PC-9 (cell line): ENCODE measurements at regions not wholly inside any gene's neighbourhood (a gene's known extent, or its start where the extent isn't known, plus 50 kb on each side); places are given as distances from the start of the nearest gene placed in this dataset.

Source experiments
- BruUV-seq: library from RNA; stranded (reverse); fragments of 400-500 nt; replicated peaks from 2 replicates; lab custom pipeline; 2021; lab: Mats Ljungman, UMichigan
- CTCF ChIA-PET: fragments of 300-600 bp; sonication (Branson Sonifier 250); formaldehyde crosslinking; loops from one replicate; lab custom pipeline; 2022; ENCODE audit warnings: antibody characterized with exemption; lab: Charles Lee
- POLR2A ChIA-PET: fragments of 300-600 bp; sonication (Branson Sonifier 250); formaldehyde crosslinking; loops from one replicate; lab custom pipeline; 2022; ENCODE audit warnings: antibody characterized with exemption; ENCODE audit not compliant: unreplicated experiment; lab: Charles Lee
- DNase-seq, 2 experiments: peaks; one replicate each; pipeline versions ENCODE4 v3.0.0 to v3.0.0-alpha.2; 2015 to 2022; ENCODE audit warnings: mixed read lengths in 1 of 2
- H2AFZ ChIP-seq: fragments of 200-600 bp; sonication (generic); 2 replicates; pipeline ENCODE4 v1.8.1; 2017; ENCODE audit warnings: antibody characterized with exemption
- H3F3A ChIP-seq: fragments of 200-600 bp; sonication (generic); 2 replicates; pipeline ENCODE4 v1.8.1; 2017; ENCODE audit warnings: antibody characterized with exemption, mild to moderate bottlenecking, low read depth; ENCODE audit not compliant: insufficient read depth
- H3K27ac ChIP-seq: fragments of 200-600 bp; sonication (generic); 2 replicates; pipeline ENCODE4 v1.6.1; 2016; ENCODE audit warnings: mixed run types
- H3K27me3 ChIP-seq: fragments of 200-600 bp; sonication (generic); 2 replicates; pipeline ENCODE4 v1.6.1; 2016; ENCODE audit warnings: low read depth, mixed run types; ENCODE audit not compliant: insufficient read depth
- H3K36me3 ChIP-seq: fragments of 200-600 bp; sonication (generic); 2 replicates; pipeline ENCODE4 v1.6.1; 2016; ENCODE audit warnings: low read depth, mixed run types
- H3K4me1 ChIP-seq: fragments of 200-600 bp; sonication (generic); replicated peaks from 2 replicates; pipeline ENCODE4 v1.6.1; 2016; ENCODE audit warnings: mixed run types; ENCODE audit not compliant: insufficient read depth
- H3K4me2 ChIP-seq: fragments of 200-600 bp; sonication (generic); 2 replicates; pipeline ENCODE4 v1.6.1; 2017; ENCODE audit warnings: mixed run types
- H3K4me3 ChIP-seq: fragments of 200-600 bp; sonication (generic); 2 replicates; pipeline ENCODE4 v1.6.1; 2016; ENCODE audit warnings: mixed run types
- H3K79me2 ChIP-seq: fragments of 200-600 bp; sonication (generic); 2 replicates; pipeline ENCODE4 v1.6.1; 2017; ENCODE audit warnings: low read depth, mixed run types
- H3K9me2 ChIP-seq: fragments of 200-600 bp; sonication (generic); 2 replicates; pipeline ENCODE4 v1.8.1; 2017; ENCODE audit warnings: mild to moderate bottlenecking; ENCODE audit not compliant: insufficient read depth
- H3K9me3 ChIP-seq: fragments of 200-600 bp; sonication (generic); 2 replicates; pipeline ENCODE4 v1.8.1; 2016; ENCODE audit warnings: low read depth; ENCODE audit not compliant: insufficient read depth
- H4K20me1 ChIP-seq: fragments of 200-600 bp; sonication (generic); 2 replicates; pipeline ENCODE4 v1.8.1; 2017; ENCODE audit not compliant: insufficient read depth
- EZH2 ChIP-seq: fragments of 200-600 bp; sonication (generic); IDR thresholded peaks from 2 replicates; pipeline ENCODE4 v1.8.0; 2017; ENCODE audit warnings: antibody characterized with exemption, low read depth
- intact Hi-C: fragments of 100-400 bp; cut with micrococcal nuclease; formaldehyde crosslinking; loops from one replicate; pipeline ENCODE4 v1.10.0; 2022; ENCODE audit not compliant: unreplicated experiment
- TF ChIP-seq, protein P1 (sequence below): fragments of 200-600 bp; sonication (generic); conservative IDR thresholded peaks from 2 replicates; pipeline ENCODE4 v1.6.1; 2017; ENCODE audit warnings: mixed run types, antibody characterized with exemption, mild to moderate bottlenecking, moderate library complexity

DNA sequence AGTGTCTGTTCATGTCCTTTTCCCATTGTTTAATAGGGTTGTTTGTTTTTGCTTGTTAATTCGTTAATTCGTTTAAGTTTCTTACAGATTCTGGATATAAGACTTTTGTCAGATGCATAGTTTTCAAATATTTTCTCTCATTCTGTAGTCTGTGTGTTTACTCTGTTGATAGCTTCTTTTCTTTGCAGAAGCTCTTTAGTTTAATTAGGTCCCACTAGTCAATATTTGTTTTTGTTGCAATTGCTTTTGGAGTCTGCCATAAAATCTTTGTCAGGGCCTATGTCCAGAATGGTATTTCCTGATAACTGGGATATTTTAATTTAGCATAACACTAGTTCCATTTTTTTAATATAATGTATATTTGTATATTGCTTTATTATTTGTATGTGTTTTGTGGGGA, 1380.1 kb downstream of the SUCLG1 start:
- ChIA-PET POLR2A (no interaction called here), CTCF (no interaction called here)
- H3K36me3 ChIP-seq, result no peaks in the 10 kb centered on the region
- no peak overlapping the region for H3K27ac ChIP-seq
- 0 out of 2 replicates have a peak, but pooled peaks cover 3% of the 10 kb centered on the region for H3K9me2 ChIP-seq
- no peaks in the 10 kb centered on the region for H3K27me3 ChIP-seq
- no peaks in the 10 kb centered on the region for H3K4me1 ChIP-seq
- H3K4me3 ChIP-seq, result no peak overlapping the region
- intact Hi-C loops, result no loop called here
- no peak for DNase-seq
- no peaks in the 10 kb centered on the region for H3K9me3 ChIP-seq
- TF ChIP-seq, protein P1, sequence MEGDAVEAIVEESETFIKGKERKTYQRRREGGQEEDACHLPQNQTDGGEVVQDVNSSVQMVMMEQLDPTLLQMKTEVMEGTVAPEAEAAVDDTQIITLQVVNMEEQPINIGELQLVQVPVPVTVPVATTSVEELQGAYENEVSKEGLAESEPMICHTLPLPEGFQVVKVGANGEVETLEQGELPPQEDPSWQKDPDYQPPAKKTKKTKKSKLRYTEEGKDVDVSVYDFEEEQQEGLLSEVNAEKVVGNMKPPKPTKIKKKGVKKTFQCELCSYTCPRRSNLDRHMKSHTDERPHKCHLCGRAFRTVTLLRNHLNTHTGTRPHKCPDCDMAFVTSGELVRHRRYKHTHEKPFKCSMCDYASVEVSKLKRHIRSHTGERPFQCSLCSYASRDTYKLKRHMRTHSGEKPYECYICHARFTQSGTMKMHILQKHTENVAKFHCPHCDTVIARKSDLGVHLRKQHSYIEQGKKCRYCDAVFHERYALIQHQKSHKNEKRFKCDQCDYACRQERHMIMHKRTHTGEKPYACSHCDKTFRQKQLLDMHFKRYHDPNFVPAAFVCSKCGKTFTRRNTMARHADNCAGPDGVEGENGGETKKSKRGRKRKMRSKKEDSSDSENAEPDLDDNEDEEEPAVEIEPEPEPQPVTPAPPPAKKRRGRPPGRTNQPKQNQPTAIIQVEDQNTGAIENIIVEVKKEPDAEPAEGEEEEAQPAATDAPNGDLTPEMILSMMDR, result no peak
- no peak for TF ChIP-seq EZH2
- no peak overlapping the region for H3K4me2 ChIP-seq
- no peaks in the 10 kb centered on the region for H3F3A ChIP-seq
- BruUV-seq, result no TSS peak
- H2AFZ ChIP-seq, result no peak overlapping the region
- H3K79me2 ChIP-seq, result no peaks in the 10 kb centered on the region
- no peaks in the 10 kb centered on the region for H4K20me1 ChIP-seq

GRCh38 chr2:83072767-83073166, 1386.3 kb downstream of the SUCLG1 start:
- no peak for TF ChIP-seq EZH2
- TF ChIP-seq, protein P1, result no peak
- Histone ChIP-seq H3K4me3 (no peak overlapping the region), H4K20me1 (no peaks in the 10 kb centered on the region), H3F3A (no peaks in the 10 kb centered on the region), H3K4me2 (no peak overlapping the region), H2AFZ (no peak overlapping the region), H3K4me1 (no peaks in the 10 kb centered on the region), H3K36me3 (no peaks in the 10 kb centered on the region), H3K9me2 (no peaks in the 10 kb centered on the region), H3K27me3 (no peaks in the 10 kb centered on the region), H3K79me2 (no peaks in the 10 kb centered on the region), H3K9me3 (no peaks in the 10 kb centered on the region), H3K27ac (no peak overlapping the region)
- no peak for DNase-seq
- ChIA-PET POLR2A (no interaction called here), CTCF (no interaction called here)
- intact Hi-C loops, result no loop called here
- BruUV-seq, result no TSS peak

GRCh38 chr2:83071914-83072313, 1387.2 kb downstream of the SUCLG1 start:
- ChIA-PET CTCF (no interaction called here), POLR2A (no interaction called here)
- TF ChIP-seq, protein P1, result no peak
- TF ChIP-seq EZH2, result no peak
- Histone ChIP-seq H3K36me3 (no peaks in the 10 kb centered on the region), H3K79me2 (no peaks in the 10 kb centered on the region), H3F3A (no peaks in the 10 kb centered on the region), H3K27me3 (no peaks in the 10 kb centered on the region), H3K27ac (no peak overlapping the region), H3K9me2 (no peaks in the 10 kb centered on the region), H3K9me3 (no peaks in the 10 kb centered on the region), H3K4me1 (no peaks in the 10 kb centered on the region), H3K4me2 (no peak overlapping the region), H2AFZ (no peak overlapping the region), H4K20me1 (no peaks in the 10 kb centered on the region), H3K4me3 (no peak overlapping the region)
- intact Hi-C loops, result no loop called here
- BruUV-seq, result no TSS peak
- no peak for DNase-seq
